GM18511 (cell line): ENCODE measurements at regions not wholly inside any gene's neighbourhood (a gene's known extent, or its start where the extent isn't known, plus 50 kb on each side); places are given as distances from the start of the nearest gene placed in this dataset.

ENCODE experiments used
- ATAC-seq: cut with Tn5 transposase; IDR thresholded peaks from one replicate; pipeline ENCODE4 v1.9.1; 2021; ENCODE audit warnings: mild to moderate bottlenecking, moderate library complexity; ENCODE audit not compliant: unreplicated experiment

GRCh38 chr1:238161955-238162354, 271.2 kb upstream of the ZP4 start:
- ATAC-seq, result no peak

- ATAC-seq, result no peak
Measured at GRCh38 chr1:238153939-238154338, 263.2 kb upstream of the ZP4 start.

DNA sequence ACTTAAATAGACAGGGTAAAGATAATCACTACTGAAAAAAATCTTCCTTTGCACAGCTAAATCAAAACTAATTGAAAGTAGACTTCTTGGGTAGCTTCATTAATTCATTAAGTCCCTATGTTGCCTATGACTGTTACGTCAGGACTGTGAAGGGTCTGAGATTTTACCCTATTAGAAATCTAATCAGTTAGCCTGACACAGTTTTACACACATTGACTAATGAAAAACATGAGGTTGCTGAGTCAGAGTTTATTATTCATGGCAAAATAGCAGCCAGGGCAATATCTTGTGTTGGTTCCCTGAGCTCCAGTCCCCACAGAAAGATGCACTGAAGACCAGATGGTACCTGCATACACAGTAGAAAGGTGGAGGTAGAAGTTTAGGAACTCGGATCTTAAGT, 262.5 kb upstream of the ZP4 start:
- ATAC-seq, result no peak

GRCh38 chr1:238152119-238152518, 261.4 kb upstream of the ZP4 start:
- no peak for ATAC-seq

- no peak for ATAC-seq
Measured at GRCh38 chr1:238143038-238143437, 252.3 kb upstream of the ZP4 start.

- no peak for ATAC-seq
Measured at GRCh38 chr1:238141353-238141752, 250.6 kb upstream of the ZP4 start.

DNA sequence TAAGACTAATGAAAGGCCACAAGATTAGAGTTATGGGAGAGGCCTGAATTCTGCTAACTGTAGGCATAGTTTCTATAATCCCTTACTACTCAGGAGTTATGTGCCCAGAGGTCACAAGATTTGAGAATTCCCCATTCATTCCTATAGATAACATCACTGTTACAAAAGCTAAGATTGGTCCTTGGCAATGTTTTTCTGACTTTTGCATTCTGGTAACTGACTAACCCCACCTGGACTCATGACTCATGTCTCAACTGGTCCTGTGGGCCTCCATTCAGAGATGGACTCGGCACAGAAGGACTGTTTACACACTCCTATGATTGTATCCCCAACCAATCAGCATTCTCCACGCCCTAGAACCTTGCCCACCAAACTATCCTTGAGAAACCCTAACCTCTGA, 249.0 kb upstream of the ZP4 start:
- ATAC-seq, result no peak

- ATAC-seq, result no peak
Measured at GRCh38 chr1:238138059-238138626, 247.4 kb upstream of the ZP4 start.

DNA sequence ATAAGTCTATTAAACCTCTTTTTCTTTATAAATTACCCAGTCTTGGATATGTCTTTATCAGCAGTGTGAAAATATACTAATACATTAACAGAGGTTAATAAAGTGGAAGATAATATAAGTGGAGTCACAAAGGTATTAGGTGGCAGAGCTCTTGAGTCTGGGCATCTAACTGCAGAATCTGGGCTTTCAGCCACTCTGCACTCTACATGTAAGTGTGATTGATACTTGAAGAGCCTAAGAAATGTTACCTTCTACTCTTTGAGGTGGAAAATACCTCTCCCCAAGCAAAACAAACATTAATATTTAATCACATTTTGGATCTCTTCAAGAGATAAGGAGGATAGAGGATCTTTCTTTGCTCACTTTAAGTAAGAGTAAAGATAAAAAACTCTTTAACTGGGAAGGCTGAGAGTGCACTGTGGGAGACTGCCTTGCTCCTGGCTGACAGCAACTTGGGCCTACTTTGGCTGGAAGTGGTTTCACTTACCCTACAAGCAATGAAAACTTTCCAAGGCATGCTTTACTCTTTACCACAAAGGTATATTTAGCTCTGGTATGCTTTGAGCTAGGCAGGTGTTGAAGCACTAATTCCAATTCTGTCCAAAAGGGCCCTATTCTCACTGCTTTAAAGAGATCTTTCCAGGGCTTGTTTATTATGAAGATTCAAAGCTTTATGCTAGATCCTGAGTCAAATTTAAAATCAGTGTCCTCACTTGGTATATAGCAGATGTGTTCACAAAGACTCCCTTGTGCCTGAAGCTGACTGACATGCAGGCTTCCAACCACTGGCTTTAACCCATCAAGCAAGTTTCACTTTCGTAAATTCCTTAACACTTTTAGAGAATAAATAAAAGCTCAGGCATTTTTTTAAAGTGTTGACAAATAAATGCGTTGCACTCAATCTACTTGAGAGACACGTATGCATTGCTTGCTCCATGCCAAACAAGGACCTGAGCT, 245.3 kb upstream of the ZP4 start:
- no peak for ATAC-seq

- no peak for ATAC-seq
Measured at GRCh38 chr1:238129677-238130076, 239.0 kb upstream of the ZP4 start.

DNA sequence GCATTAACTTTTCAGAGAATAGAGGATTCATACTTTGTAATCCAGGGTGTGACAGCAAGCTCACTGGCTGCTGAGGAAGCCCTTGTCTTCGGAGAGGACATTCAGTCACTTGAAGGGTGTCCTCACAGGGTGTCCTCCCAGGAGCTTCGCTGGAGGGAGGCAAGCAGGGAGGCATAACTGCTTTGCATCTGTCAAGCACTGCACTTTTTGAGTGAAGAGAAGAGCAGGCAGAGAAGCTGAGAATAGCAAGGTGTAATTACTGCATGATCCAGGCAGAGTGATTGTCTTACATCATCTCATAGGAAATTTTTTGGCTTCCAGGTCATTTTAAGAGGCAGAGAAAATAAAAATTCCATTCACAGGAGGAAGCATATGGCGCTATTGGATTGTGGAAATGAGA, 232.5 kb upstream of the ZP4 start:
- no peak for ATAC-seq

- no peak for ATAC-seq
Measured at GRCh38 chr1:238119861-238120260, 229.1 kb upstream of the ZP4 start.

GRCh38 chr1:238119060-238119459, 228.3 kb upstream of the ZP4 start:
- ATAC-seq, result no peak

DNA sequence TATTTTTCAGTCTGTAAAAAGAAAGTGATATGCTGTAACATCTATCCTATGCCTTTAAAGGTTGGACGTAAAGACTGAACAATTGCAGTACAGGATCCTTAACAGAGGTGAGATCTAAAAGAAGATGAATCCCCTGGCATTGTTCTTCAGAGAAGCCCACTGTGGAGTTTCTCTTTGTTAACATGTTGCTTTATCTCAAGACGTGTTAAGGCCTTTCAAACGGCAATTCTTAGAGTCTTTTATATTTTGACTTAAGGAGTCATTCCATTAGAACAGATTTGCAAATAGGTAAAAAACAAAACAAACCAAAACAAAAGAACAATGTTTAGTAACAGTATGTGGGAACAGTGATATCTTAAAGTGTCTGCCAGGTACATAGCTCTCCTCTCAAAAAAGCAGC, 225.1 kb upstream of the ZP4 start:
- ATAC-seq, result no peak

- ATAC-seq, result no peak
Measured at GRCh38 chr1:238112952-238113621, 222.4 kb upstream of the ZP4 start.

DNA sequence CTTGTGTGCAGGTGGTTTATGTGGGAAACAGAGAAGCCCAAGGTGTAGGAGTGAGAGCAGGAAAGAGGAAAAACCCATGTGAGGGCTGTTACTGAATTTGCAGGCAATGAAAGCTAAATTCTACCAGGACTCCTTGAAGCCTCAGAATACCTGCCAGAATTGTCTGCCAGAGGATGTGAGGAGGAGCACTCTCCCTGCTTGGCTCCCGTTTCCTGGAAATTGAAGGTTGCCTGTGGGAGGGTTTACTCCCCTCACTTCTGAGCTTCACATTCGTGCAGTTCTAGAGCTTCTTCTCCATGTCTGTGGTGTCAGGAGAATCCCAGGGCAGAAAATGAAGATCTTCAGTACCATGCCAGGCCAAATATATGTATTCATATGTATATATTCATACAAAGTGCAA, 220.8 kb upstream of the ZP4 start:
- ATAC-seq, result no peak

DNA sequence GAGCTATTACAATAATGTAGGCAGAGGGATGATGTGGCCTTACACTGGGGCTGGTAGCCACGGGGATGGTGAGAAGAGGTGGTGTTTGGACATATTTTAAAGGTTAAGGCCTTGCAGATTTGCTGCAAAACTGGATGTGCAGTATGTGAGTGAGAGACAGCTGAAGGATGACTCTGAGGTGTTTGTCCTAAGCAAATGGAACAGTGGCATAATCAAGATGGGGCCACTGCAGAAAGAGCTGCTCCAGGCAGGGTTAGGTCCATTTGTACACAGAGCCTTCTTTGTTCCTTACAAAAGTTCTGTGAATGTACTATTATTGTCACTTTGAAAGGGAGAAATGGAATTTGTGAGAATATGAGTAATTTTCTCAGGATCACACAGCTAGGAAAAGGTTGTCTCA, 220.4 kb upstream of the ZP4 start:
- no peak for ATAC-seq

GRCh38 chr1:238108417-238108816, 217.7 kb upstream of the ZP4 start:
- ATAC-seq, result no peak

- ATAC-seq, result no peak
Measured at GRCh38 chr1:238107322-238107721, 216.6 kb upstream of the ZP4 start.

DNA sequence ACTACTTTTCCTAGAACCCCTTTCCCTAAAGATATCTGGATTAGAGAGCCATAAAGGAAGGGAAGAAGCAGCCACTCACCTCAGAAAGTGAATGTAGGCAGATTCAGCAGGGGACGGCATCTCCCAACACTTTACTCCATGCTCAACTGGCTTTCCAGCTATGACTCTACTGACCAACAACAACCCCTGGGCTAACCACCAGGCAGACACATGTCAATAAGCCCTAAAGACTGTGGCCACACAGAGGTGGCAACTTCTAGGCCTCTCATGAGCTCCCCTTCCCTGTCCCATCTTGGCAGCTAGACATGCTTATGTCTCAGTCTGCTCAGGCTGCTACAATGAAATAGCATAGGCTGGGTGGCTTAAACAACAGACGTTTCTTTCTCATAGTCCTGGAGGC, 214.0 kb upstream of the ZP4 start:
- ATAC-seq, result no peak

- no peak for ATAC-seq
Measured at GRCh38 chr1:238101923-238102322, 211.2 kb upstream of the ZP4 start.

DNA sequence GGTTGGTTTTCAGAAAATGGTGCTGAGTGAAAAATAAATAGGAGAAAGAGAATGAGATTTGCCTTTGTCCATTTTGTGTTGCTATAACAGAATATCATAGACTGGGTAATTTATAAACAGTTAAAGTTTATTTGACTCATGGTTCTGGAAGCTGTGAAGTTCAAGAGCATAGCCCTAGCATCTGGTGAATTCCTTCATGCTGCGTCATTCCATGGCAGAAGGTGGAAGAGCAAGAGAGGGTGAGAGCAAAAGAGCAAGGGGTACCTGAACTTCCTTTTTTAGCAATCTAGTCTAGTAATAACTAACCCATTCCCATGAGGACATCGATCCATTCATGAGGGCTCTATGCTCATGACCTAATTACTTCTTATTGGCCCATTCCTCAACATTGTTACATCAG, 209.1 kb upstream of the ZP4 start:
- ATAC-seq, result no peak
